Erythroblast (primary cell): ENCODE measurements at regions not wholly inside any gene's neighbourhood (a gene's known extent, or its start where the extent isn't known, plus 50 kb on each side); places are given as distances from the start of the nearest gene placed in this dataset.

Experiments used
- GATA1 ChIP-seq: IDR thresholded peaks from 2 replicates; pipeline ENCODE4 v1.6.1; 2011; ENCODE audit warnings: low read depth, mild to moderate bottlenecking, control low read depth, low read length, moderate library complexity
- POLR2A ChIP-seq: IDR thresholded peaks from 2 replicates; pipeline ENCODE4 v1.6.1; 2011; ENCODE audit warnings: mild to moderate bottlenecking, low read length

- TF ChIP-seq POLR2A, result no peak
- no peak for TF ChIP-seq GATA1
Measured at GRCh38 chr3:5635746-5636145, 448.2 kb downstream of the EDEM1 start.
